ENCODE measurements at regions not wholly inside any gene's neighbourhood (a gene's known extent, or its start where the extent isn't known, plus 50 kb on each side); places are given as distances from the start of the nearest gene placed in this dataset.

DNA sequence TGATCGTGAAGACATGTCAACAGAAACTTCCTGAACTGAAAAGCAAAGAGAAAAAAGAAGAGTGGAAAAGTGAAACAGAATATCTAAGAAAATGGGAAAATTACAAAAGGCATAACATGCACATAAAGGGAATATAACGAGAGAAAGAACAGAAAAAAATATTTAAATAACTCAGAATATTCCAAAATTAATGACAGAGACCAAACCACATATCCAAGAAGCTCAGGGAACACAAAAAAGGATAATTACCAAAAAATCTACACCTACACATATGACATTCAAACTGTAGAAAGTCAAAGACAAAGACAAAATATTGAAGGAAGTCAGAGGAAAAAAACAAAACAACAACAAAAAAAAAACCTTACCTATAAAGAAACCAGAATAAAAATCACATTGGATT, 105.5 kb downstream of the OR13A1 start:
- TF ChIP-seq CTCF (IDR thresholded peaks at IDR 0.05) (no peak), POLR2A (IDR thresholded peaks at IDR 0.05) (no peak)

Data from lower leg skin (tissue), 3 donors.